Calu3 (cell line): ENCODE measurements at regions not wholly inside any gene's neighbourhood (a gene's known extent, or its start where the extent isn't known, plus 50 kb on each side); places are given as distances from the start of the nearest gene placed in this dataset.

Source experiments
- BruUV-seq: library from RNA; stranded (reverse); fragments of 400-500 nt; replicated peaks from 2 replicates; lab custom pipeline; 2021; lab: Mats Ljungman, UMichigan
- CTCF ChIA-PET: fragments of 300-600 bp; sonication (Branson Sonifier 250); formaldehyde crosslinking; loops from one replicate; lab custom pipeline; 2022; ENCODE audit warnings: antibody characterized with exemption; lab: Charles Lee
- DNase-seq: peaks from one replicate; pipeline ENCODE4 v3.0.0; 2022
- H3K27ac Mint-ChIP-seq: one replicate; pipeline ENCODE4 v1.8.0; 2022; ENCODE audit warnings: mixed read lengths; ENCODE audit not compliant: unreplicated experiment
- H3K27me3 Mint-ChIP-seq: one replicate; pipeline ENCODE4 v1.8.0; 2022; ENCODE audit warnings: mixed read lengths; ENCODE audit not compliant: unreplicated experiment
- H3K36me3 Mint-ChIP-seq: one replicate; pipeline ENCODE4 v1.8.0; 2022; ENCODE audit warnings: mild to moderate bottlenecking, moderate library complexity, mixed read lengths; ENCODE audit not compliant: insufficient read depth, unreplicated experiment
- H3K4me1 Mint-ChIP-seq: one replicate; pipeline ENCODE4 v1.8.0; 2022; ENCODE audit warnings: mild to moderate bottlenecking, low read depth, mixed read lengths; ENCODE audit not compliant: unreplicated experiment
- H3K4me3 Mint-ChIP-seq: one replicate; pipeline ENCODE4 v1.8.0; 2022; ENCODE audit warnings: mild to moderate bottlenecking, low read depth, moderate library complexity, mixed read lengths; ENCODE audit not compliant: unreplicated experiment
- H3K9me3 Mint-ChIP-seq: one replicate; pipeline ENCODE4 v1.8.0; 2022; ENCODE audit warnings: low read depth, mixed read lengths; ENCODE audit not compliant: unreplicated experiment
- CTCF ChIP-seq: fragments of 200-600 bp; IDR thresholded peaks from one replicate; pipeline ENCODE4 v1.8.0; 2022; ENCODE audit warnings: antibody characterized with exemption; ENCODE audit not compliant: unreplicated experiment
- intact Hi-C: fragments of 100-400 bp; cut with micrococcal nuclease; formaldehyde crosslinking; loops from one replicate; pipeline ENCODE4 v1.10.0; 2022; ENCODE audit not compliant: unreplicated experiment

GRCh38 chr3:159655202-159655601 is 333.4 kb upstream of the IL12A start:
- H3K4me1 Mint-ChIP-seq: peaks cover 9% of the 10 kb centered on the region
- peaks cover 13% of the 10 kb centered on the region for H3K27me3 Mint-ChIP-seq
- TF ChIP-seq CTCF: no peak
- CTCF ChIA-PET: no interaction called here
- H3K9me3 Mint-ChIP-seq: no peaks in the 10 kb centered on the region
- H3K4me3 Mint-ChIP-seq: no peak overlapping the region
- no peak for DNase-seq
- intact Hi-C loops: no loop called here
- no peak overlapping the region for H3K27ac Mint-ChIP-seq
- no TSS peak for BruUV-seq
- no peaks in the 10 kb centered on the region for H3K36me3 Mint-ChIP-seq

- no peak for TF ChIP-seq CTCF
- Mint-ChIP-seq H3K27me3 (peaks cover 13% of the 10 kb centered on the region), H3K27ac (no peak overlapping the region), H3K4me1 (peaks cover 9% of the 10 kb centered on the region), H3K9me3 (peaks cover 5% of the 10 kb centered on the region), H3K4me3 (no peak overlapping the region), H3K36me3 (no peaks in the 10 kb centered on the region)
- BruUV-seq: no TSS peak
- intact Hi-C loops: no loop called here
- CTCF ChIA-PET: no interaction called here
- DNase-seq: no peak
Observed at GRCh38 chr3:159657176-159657575, 331.5 kb upstream of the IL12A start.

- H3K27ac Mint-ChIP-seq: no peak overlapping the region
- peaks cover 13% of the 10 kb centered on the region for H3K27me3 Mint-ChIP-seq
- no peak for TF ChIP-seq CTCF
- no peak for DNase-seq
- H3K9me3 Mint-ChIP-seq: peaks cover 7% of the 10 kb centered on the region
- CTCF ChIA-PET: no interaction called here
- H3K4me1 Mint-ChIP-seq: peaks cover 9% of the 10 kb centered on the region
- no peaks in the 10 kb centered on the region for H3K36me3 Mint-ChIP-seq
- intact Hi-C loops: no loop called here
- no peak overlapping the region for H3K4me3 Mint-ChIP-seq
- BruUV-seq: no TSS peak
Observed at GRCh38 chr3:159657629-159658028, 331.0 kb upstream of the IL12A start.

- Mint-ChIP-seq H3K4me3 (no peak overlapping the region), H3K36me3 (no peaks in the 10 kb centered on the region), H3K27ac (no peak overlapping the region), H3K9me3 (peaks cover 11% of the 10 kb centered on the region), H3K27me3 (peaks cover 13% of the 10 kb centered on the region), H3K4me1 (no peaks in the 10 kb centered on the region)
- no peak for DNase-seq
- CTCF ChIA-PET: interaction anchor here (1.1 to 1.2 kb wide), 2 partner anchors 9 to 28 kb away, joined by 3 to 4 read pairs; no protein-coding TSS in a partner anchor
- TF ChIP-seq CTCF: no peak
- intact Hi-C loops: no loop called here
- no TSS peak for BruUV-seq
Observed at GRCh38 chr3:159660326-159660725, 328.3 kb upstream of the IL12A start.
